GM12878 (cell line): ENCODE measurements at regions not wholly inside any gene's neighbourhood (a gene's known extent, or its start where the extent isn't known, plus 50 kb on each side); places are given as distances from the start of the nearest gene placed in this dataset.

Source experiments
- ATAC-seq: fragments of 200-7000 bp; cut with Tn5 transposase; 3 replicates; pipeline ENCODE4 v1.9.1; 2020; ENCODE audit warnings: mild to moderate bottlenecking, moderate library complexity
- BruUV-seq: library from RNA; stranded (reverse); fragments of 400-500 nt; replicated peaks from 2 replicates; lab custom pipeline; 2021; lab: Mats Ljungman, UMichigan
- CTCF ChIA-PET: fragments of 300-600 bp; sonication (Branson Sonifier 250); formaldehyde crosslinking; extraction: SDS; loops from one replicate; lab custom pipeline; 2021; ENCODE audit warnings: inconsistent platforms; lab: Yijun Ruan, JAX
- POLR2A ChIA-PET: fragments of 350-600 bp; formaldehyde crosslinking; extraction: SDS; loops from one replicate; lab custom pipeline; 2021; ENCODE audit warnings: inconsistent platforms; lab: Charles Lee
- RAD21 ChIA-PET: fragments of 300-600 bp; sonication (Branson Sonifier 250); formaldehyde crosslinking; loops from one replicate; lab custom pipeline; 2023; ENCODE audit warnings: antibody characterized with exemption; ENCODE audit not compliant: unreplicated experiment; lab: Charles Lee
- SMC1A ChIA-PET: fragments of 300-600 bp; sonication (Branson Sonifier 250); formaldehyde crosslinking; loops from one replicate; lab custom pipeline; 2023; ENCODE audit not compliant: unreplicated experiment, uncharacterized antibody; lab: Charles Lee
- DNase-seq: peaks from one replicate; pipeline ENCODE4 v3.0.0-alpha.2; 2011; ENCODE audit warnings: low read depth, low spot score
- FAIRE-seq: peaks from 3 replicates; lab custom pipeline; 2011; peaks lifted over from hg19 to GRCh38; lab: Jason Lieb, UNC
- H2AFZ ChIP-seq: 2 replicates; pipeline ENCODE4 v1.6.0; 2011; ENCODE audit warnings: low read depth, low read length, control low read depth; ENCODE audit not compliant: control insufficient read depth
- H3K27ac ChIP-seq: 2 replicates; pipeline ENCODE4 v1.5.1; 2011; ENCODE audit warnings: control low read depth; ENCODE audit not compliant: control insufficient read depth, insufficient read depth
- H3K27me3 ChIP-seq, 2 experiments: replicated peaks in 1 of 2; 2 replicates each; pipeline versions ENCODE4 v1.6.0 to v1.6.1; 2011; ENCODE audit warnings: low read length in 1 of 2; ENCODE audit not compliant: control insufficient read depth in 2 of 2, insufficient read depth in 2 of 2
- H3K36me3 ChIP-seq, 2 experiments: 2 replicates each; pipeline ENCODE4 v1.5.1; 2011; ENCODE audit warnings: low read length in 1 of 2; ENCODE audit not compliant: control insufficient read depth in 2 of 2, insufficient read depth in 2 of 2
- H3K4me1 ChIP-seq: 2 replicates; pipeline ENCODE4 v1.6.1; 2011; ENCODE audit warnings: mild to moderate bottlenecking, low read length, moderate library complexity, mixed read lengths; ENCODE audit not compliant: control insufficient read depth, insufficient read depth
- H3K4me2 ChIP-seq: 2 replicates; pipeline ENCODE4 v1.6.0; 2011; ENCODE audit warnings: control low read depth; ENCODE audit not compliant: control insufficient read depth, insufficient read depth
- H3K4me3 ChIP-seq: fragments of 200-600 bp; sonication (generic); 2 replicates; pipeline ENCODE4 v1.5.1; 2016
- H3K79me2 ChIP-seq: 2 replicates; pipeline ENCODE4 v1.6.0; 2011; ENCODE audit warnings: low read length; ENCODE audit not compliant: control insufficient read depth, insufficient read depth
- H3K9ac ChIP-seq: 2 replicates; pipeline ENCODE4 v1.8.0; 2011; ENCODE audit warnings: low read length, control low read depth, mixed read lengths; ENCODE audit not compliant: control insufficient read depth, insufficient read depth
- H3K9me3 ChIP-seq: replicated peaks from 3 replicates; pipeline ENCODE4 v1.5.1; 2011; ENCODE audit warnings: mild to moderate bottlenecking, low read length; ENCODE audit not compliant: control insufficient read depth, insufficient read depth
- H4K20me1 ChIP-seq: 2 replicates; pipeline ENCODE4 v1.6.0; 2011; ENCODE audit not compliant: control insufficient read depth, insufficient read depth
- ATF2 ChIP-seq: IDR thresholded peaks from 2 replicates; pipeline ENCODE4 v1.6.1; 2012; ENCODE audit warnings: low read length, inconsistent platforms
- ATF7 ChIP-seq: fragments of 450-650 bp; IDR thresholded peaks from 2 replicates; pipeline ENCODE4 v1.6.1; 2016; ENCODE audit warnings: low read depth, mild to moderate bottlenecking
- BRCA1 ChIP-seq: IDR thresholded peaks from 2 replicates; pipeline ENCODE4 v1.6.1; 2011; ENCODE audit warnings: low read depth, low read length, improper control_type of control experiment
- CREB1 ChIP-seq: IDR thresholded peaks from 2 replicates; pipeline ENCODE4 v1.6.1; 2012; ENCODE audit warnings: low read depth, mild to moderate bottlenecking, inconsistent platforms
- FOXK2 ChIP-seq: fragments of 450-650 bp; IDR thresholded peaks from 2 replicates; pipeline ENCODE4 v1.6.1; 2017; ENCODE audit warnings: mild to moderate bottlenecking, moderate library complexity
- GABPA ChIP-seq: IDR thresholded peaks from 2 replicates; pipeline ENCODE4 v1.6.1; 2014; ENCODE audit warnings: antibody characterized with exemption, low read depth, mild to moderate bottlenecking, inconsistent platforms
- GATAD2B ChIP-seq: fragments of 450-650 bp; conservative IDR thresholded peaks from 2 replicates; pipeline ENCODE4 v1.6.1; 2017; ENCODE audit warnings: low read depth, mild to moderate bottlenecking, moderate library complexity
- IRF5 ChIP-seq: fragments of 450-650 bp; IDR thresholded peaks from 2 replicates; pipeline ENCODE4 v1.6.1; 2017; ENCODE audit warnings: borderline replicate concordance
- MTA2 ChIP-seq: fragments of 450-650 bp; IDR thresholded peaks from 2 replicates; pipeline ENCODE4 v1.6.1; 2016; ENCODE audit warnings: low read depth, mild to moderate bottlenecking, moderate library complexity
- MTA3 ChIP-seq: IDR thresholded peaks from 2 replicates; pipeline ENCODE4 v1.6.1; 2012; ENCODE audit warnings: low read length, inconsistent platforms, borderline replicate concordance
- NFXL1 ChIP-seq: fragments of 450-650 bp; IDR thresholded peaks from 2 replicates; pipeline ENCODE4 v1.6.1; 2017; ENCODE audit warnings: antibody characterized with exemption, mild to moderate bottlenecking, borderline replicate concordance
- NFYA ChIP-seq: IDR thresholded peaks from 2 replicates; pipeline ENCODE4 v1.6.1; 2011; ENCODE audit warnings: low read depth, mild to moderate bottlenecking, low read length, improper control_type of control experiment, borderline replicate concordance
- NR2F1 ChIP-seq: fragments of 450-650 bp; conservative IDR thresholded peaks from 2 replicates; pipeline ENCODE4 v1.6.1; 2017; ENCODE audit warnings: mild to moderate bottlenecking
- POLR2A ChIP-seq: IDR thresholded peaks from 2 replicates; pipeline ENCODE4 v1.6.1; 2011; ENCODE audit warnings: low read depth, mild to moderate bottlenecking, low read length
- RAD51 ChIP-seq: fragments of 450-650 bp; IDR thresholded peaks from 2 replicates; pipeline ENCODE4 v1.6.1; 2016; ENCODE audit warnings: moderate library complexity, mild to moderate bottlenecking, inconsistent platforms
- RFX5 ChIP-seq: IDR thresholded peaks from 2 replicates; pipeline ENCODE4 v1.6.1; 2011; ENCODE audit warnings: low read depth, low read length, improper control_type of control experiment
- SREBF2 ChIP-seq: IDR thresholded peaks from 2 replicates; pipeline ENCODE4 v1.6.1; 2012; ENCODE audit warnings: mild to moderate bottlenecking, low read length
- TCF3 ChIP-seq: IDR thresholded peaks from 2 replicates; pipeline ENCODE4 v1.6.1; 2012; ENCODE audit warnings: low read depth, mild to moderate bottlenecking, low read length, borderline replicate concordance; ENCODE audit not compliant: insufficient read depth
- ZNF217 ChIP-seq: fragments of 450-650 bp; IDR thresholded peaks from 2 replicates; pipeline ENCODE4 v1.6.1; 2017; ENCODE audit warnings: antibody characterized with exemption, mild to moderate bottlenecking
- WGBS: methylation state at CpG from one replicate; pipeline ENCODE4 v1.1.6; 2016; ENCODE audit warnings: low lambda C conversion rate; ENCODE audit not compliant: insufficient replicate concordance, insufficient coverage; ENCODE audit errors: missing lambda C conversion rate; 5-methylcytosine and 5-hydroxymethylcytosine counted together
- in situ Hi-C: fragments of 300-500 bp; cut with MboI; formaldehyde crosslinking; loops from 9 replicates; pipeline ENCODE4 v1.14.3; 2018; ENCODE audit warnings: mixed read lengths
- intact Hi-C: fragments of 100-400 bp; cut with micrococcal nuclease; formaldehyde crosslinking; loops from one replicate; pipeline ENCODE4 v1.14.2; 2022; ENCODE audit not compliant: unreplicated experiment

GRCh38 chr21:24032709-24033232 lies 1574.5 kb downstream of the MRPL39 start:
- in situ Hi-C loops (no loop called here), intact Hi-C loops (no loop called here)
- 0% methylated on average over 2 of the region's 2 CpGs for WGBS
- Histone ChIP-seq H3K9me3 (no peaks in the 10 kb centered on the region), H4K20me1 (no peaks in the 10 kb centered on the region), H3K9ac (no peak overlapping the region), H3K4me1 (no peaks in the 10 kb centered on the region), H3K79me2 (no peaks in the 10 kb centered on the region), H3K36me3 (no peaks in the 10 kb centered on the region), H3K4me2 (no peak overlapping the region), H2AFZ (no peak overlapping the region), H3K27ac (no peak overlapping the region), H3K4me3 (no peak overlapping the region), H3K27me3 (no peaks in the 10 kb centered on the region)
- ChIA-PET CTCF (no interaction called here), RAD21 (no interaction called here), SMC1A (no interaction called here), POLR2A (no interaction called here)
- no peak for DNase-seq
- no peak for ATAC-seq
- FAIRE-seq, result no peak
- TF ChIP-seq GABPA (no peak), ATF7 (no peak), NR2F1 (no peak), RFX5 (no peak), MTA3 (no peak), POLR2A (no peak), FOXK2 (no peak), GATAD2B (no peak), NFXL1 (no peak), TCF3 (no peak), MTA2 (no peak), IRF5 (no peak), BRCA1 (no peak), CREB1 (no peak), ATF2 (no peak), SREBF2 (no peak), NFYA (no peak), RAD51 (no peak), ZNF217 (no peak)
- no TSS peak for BruUV-seq
